NCI-H187 (cell line): ENCODE measurements at regions not wholly inside any gene's neighbourhood (a gene's known extent, or its start where the extent isn't known, plus 50 kb on each side); places are given as distances from the start of the nearest gene placed in this dataset.
"Not testable (repeated sequence)": the region's sequence is repeated elsewhere in the genome, so short reads cannot be mapped to it uniquely, and the experiment has no call there.

ENCODE experiments used
- DNase-seq, 2 experiments: peaks; one replicate each; lab custom pipeline; 2025; lab: John Stamatoyannopoulos, UW

DNA sequence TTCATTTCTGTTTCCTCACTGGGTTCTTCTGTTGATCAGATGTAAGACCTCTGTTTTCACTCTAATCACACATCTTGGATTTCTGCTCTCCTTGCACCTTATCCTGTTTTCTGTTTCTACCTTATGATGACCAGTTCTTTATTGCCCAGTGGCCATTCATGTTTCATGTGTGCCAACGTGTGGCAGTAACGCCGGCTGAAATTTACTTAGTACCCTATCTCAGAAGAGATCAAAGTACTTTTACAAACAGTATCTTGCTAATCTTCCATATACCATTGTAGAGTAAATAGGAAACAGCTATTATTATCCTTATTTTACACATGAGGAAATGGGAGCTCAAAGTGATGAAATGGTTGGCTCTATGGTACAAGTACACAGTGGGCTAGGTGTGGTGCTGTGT, 74.0 kb downstream of the GATA3 start:
- no peak for DNase-seq

- DNase-seq: no peak
These were observed 75.0 kb downstream of the GATA3 start for GRCh38 chr10:8129438-8129837.

DNA sequence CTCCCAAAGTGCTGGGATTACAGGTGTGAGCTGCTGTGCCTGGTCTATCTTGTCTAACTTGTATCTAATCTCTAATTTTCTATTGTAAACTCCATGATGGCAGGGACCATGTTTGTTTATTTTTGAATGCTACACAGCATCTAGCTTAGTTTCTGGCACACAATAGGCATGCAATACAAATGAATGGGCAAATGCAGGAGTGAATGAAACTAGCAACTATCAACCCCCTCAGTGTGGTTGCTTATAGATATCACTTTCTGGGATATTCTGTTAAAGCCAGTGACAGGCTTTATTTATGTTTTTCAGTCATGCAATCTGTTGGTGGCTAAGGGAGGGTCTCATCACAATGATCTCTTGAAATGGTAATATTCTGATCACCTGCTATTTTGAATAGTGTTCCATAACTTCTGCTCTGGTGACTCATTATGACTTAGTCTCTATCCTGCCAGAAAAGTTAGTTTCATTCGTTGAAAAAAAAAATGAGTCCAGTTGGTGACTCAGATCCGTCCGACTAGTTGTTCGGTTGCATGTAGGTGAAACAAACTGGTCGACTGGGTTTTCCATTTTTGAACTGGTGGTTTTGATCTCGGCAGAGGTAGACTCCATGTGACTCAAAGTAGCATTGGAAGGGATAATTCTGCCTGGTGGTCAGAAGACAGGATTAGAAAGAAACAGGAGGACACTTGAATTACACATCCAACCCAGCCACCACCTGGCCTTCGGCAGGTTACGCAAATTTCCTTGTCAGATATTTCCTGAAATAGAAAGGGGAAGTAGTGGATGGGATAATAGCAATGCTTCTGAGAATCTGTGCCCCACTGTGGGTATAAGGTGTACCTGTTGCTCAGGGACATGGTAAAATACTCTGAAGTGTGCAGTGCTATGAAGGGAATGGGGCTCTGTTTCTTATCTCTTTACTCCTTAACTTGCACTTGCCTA, 76.8 kb downstream of the GATA3 start:
- no peak for DNase-seq

DNA sequence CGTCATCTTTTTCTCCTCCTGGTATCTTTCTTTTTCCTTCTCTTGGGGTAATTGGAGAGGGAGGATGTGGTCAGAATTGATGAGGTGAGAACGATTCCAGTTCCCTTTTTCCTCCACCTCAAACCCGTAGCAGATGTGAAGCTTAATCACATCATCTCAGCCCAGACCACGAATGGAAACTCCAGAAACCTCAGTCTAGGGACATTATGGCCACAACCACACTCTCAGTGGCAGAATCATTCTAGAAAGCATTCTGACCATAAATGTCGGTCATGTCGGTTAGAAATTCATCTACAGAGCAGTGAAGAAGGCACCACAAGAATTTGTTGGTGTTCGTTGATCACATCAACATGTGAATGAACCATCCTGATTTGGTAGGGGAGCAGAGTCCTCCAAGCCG, 78.7 kb downstream of the GATA3 start:
- DNase-seq: no peak

GRCh38 chr10:8136736-8137135, 82.2 kb downstream of the GATA3 start:
- no peak for DNase-seq

- no peak for DNase-seq
These were observed 82.8 kb downstream of the GATA3 start for GRCh38 chr10:8137272-8137681.

DNA sequence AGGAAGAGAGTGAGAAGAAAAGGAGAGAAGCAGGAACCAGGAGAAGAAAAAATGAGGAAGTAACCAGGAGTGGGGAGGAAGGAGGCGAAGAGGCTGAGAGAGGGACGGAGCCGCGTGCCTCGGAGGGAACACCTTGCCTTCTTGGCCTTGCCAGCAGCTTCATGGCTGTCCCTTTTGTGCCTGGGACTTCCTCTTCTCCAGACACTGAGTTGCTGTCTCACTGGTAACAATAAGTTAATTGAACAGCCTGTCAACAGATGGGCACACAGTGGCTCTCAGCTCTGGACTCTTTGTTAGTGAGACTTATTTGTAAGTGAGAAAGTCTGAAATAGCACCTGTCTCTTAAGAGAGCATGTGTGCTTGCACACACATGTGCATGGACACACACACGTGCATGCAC, 83.2 kb downstream of the GATA3 start:
- no peak for DNase-seq

GRCh38 chr10:8138471-8138870, 84.0 kb downstream of the GATA3 start:
- DNase-seq: no peak

DNA sequence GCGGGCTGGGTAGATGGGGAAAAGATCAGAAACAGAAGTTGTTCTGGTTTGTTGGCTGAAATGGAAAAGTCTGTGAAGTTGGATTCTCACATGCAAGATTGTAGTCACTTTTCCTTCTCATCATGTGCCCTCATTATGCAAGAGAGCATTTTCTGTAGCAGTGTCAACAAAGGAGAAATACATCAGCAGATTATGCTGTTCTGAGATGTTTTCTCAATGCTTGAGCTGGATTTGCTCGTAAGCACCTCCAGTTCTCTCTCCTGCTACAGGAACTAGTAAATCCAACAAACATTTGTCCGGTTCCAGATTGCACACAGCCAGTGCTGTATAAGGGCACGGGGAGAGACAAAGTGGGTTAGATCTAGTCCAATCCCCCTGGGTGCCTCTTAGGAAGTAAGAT, 90.0 kb downstream of the GATA3 start:
- no peak for DNase-seq

- DNase-seq: no peak
These were observed 92.2 kb downstream of the GATA3 start for GRCh38 chr10:8146650-8147049.

- no peak for DNase-seq
These were observed 95.5 kb downstream of the GATA3 start for GRCh38 chr10:8149991-8150390.

- DNase-seq: no peak
These were observed 96.0 kb downstream of the GATA3 start for GRCh38 chr10:8150401-8150905.

- DNase-seq: no peak
These were observed 96.6 kb downstream of the GATA3 start for GRCh38 chr10:8151086-8151485.

- DNase-seq: no peak
These were observed 102.4 kb downstream of the GATA3 start for GRCh38 chr10:8156918-8157317.

DNA sequence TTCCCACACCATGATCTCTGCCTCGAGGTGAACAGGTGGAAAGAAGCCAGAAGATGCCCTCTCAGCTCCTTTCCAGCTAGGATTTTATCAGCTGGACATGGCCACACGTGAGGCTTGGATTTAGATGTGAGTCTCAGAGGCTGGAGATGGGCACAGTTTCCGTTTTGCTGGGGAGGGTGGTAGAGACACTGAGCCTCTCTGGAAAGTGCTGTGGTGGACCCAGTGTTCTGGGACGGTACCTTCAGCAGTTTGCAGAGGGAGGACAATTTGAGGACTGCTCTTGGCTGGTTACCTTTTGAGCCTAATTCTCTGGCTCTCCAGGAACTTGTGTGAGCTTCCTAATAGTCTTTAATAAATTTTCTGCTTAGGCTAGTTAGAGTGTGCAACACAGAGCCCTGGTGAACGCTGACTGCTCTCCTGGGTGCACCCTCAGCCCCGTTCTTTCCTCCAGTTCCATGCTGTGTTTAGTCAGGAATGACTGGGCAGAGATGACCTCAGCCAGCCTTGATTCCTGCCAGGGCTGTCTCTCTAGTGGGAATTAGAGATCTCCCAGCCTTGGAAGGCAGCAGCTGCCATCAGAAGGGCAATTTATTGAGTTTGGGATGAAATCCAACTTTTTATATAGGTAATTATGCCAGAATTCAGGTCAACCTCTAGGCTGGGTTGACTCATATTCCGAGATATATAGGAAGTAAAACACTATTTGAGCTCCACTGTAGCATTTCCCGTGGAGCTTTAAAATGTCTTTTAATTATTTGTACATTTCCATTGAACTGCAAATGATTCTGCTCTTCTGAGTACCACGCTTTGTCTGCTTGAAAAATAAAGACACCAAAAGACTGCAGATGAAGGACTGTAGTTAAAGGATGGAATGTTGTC, 103.9 kb downstream of the GATA3 start:
- DNase-seq: no peak

DNA sequence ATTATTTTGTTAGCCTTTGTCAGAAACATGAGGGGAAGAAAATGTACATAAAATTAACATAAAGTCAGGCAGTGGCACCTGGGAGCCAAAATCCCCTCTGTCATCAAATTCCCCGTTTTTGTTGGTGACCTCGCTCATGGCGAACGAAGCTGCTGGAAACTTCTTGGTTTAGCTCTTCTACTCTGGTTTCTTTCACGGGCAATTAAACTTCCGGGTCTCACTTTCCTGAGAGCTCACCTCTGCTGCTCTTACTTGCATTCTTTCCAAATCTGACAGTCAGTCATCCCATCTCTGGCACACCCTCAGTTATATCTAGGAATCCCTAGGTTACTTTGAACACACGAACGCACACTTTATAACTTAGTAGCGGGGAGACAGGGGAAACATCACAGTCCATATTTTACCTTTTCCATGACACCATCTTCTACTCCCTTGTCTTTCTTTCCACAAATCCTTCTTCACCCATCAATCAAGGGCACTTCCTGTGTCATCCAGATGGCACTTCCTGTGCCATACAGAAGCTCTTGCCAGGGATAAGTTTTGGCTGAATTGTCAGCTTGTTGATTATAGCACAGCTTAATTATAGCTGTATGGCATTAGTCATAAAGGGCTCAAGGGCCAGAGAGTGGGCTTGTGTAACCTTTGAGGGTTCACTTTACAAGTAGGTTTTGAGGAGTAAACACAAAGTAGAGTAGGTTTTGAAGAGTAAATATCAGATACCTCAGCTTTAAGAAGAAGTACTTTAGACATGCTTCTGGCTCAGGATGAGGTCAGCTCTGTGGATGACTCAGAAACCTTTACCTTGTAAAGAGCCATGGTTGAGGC, 105.1 kb downstream of the GATA3 start:
- DNase-seq: no peak

- no peak for DNase-seq
These were observed 109.3 kb downstream of the GATA3 start for GRCh38 chr10:8163824-8164223.

- not testable (repeated sequence) for DNase-seq
These were observed 110.2 kb downstream of the GATA3 start for GRCh38 chr10:8164640-8165039.

GRCh38 chr10:8168836-8169235, 114.3 kb downstream of the GATA3 start:
- no peak for DNase-seq

GRCh38 chr10:8171008-8171407, 116.5 kb downstream of the GATA3 start:
- DNase-seq: no peak

DNA sequence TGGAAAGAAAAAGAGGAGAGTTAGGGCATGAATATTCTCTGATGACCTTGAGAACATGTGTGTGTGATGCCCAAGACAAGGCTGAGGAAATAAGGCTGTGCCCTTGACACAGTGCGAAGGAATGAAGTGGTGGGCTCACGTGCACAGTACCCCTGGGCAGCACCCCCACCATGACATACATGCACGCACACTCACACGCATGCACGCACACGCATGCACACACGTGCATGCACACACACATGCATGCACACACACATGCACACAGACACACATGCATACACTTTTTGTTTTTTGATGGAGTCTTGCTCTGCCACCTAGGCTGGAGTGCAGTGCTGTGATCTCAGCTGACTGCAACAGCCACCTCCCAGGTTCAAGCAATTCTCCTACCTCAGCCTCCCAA, 118.1 kb downstream of the GATA3 start:
- DNase-seq: no peak
